Osteocyte (in vitro differentiated cells): ENCODE measurements at regions not wholly inside any gene's neighbourhood (a gene's known extent, or its start where the extent isn't known, plus 50 kb on each side); places are given as distances from the start of the nearest gene placed in this dataset.

ENCODE experiments used
- DNase-seq: peaks from one replicate; pipeline ENCODE4 v3.0.0; 2021; ENCODE audit warnings: mixed read lengths; ENCODE audit not compliant: unreplicated experiment; ENCODE audit errors: extremely low spot score
- H3K27ac Mint-ChIP-seq: one replicate; pipeline ENCODE4 v1.8.0; 2021; ENCODE audit warnings: mild to moderate bottlenecking, mixed read lengths; ENCODE audit not compliant: unreplicated experiment
- H3K27me3 Mint-ChIP-seq: one replicate; pipeline ENCODE4 v1.8.0; 2021; ENCODE audit warnings: mixed read lengths; ENCODE audit not compliant: unreplicated experiment
- H3K36me3 Mint-ChIP-seq: one replicate; pipeline ENCODE4 v1.8.0; 2021; ENCODE audit warnings: mixed read lengths; ENCODE audit not compliant: unreplicated experiment
- H3K4me1 Mint-ChIP-seq: one replicate; pipeline ENCODE4 v1.8.0; 2021; ENCODE audit warnings: mixed read lengths; ENCODE audit not compliant: unreplicated experiment
- H3K4me3 Mint-ChIP-seq: one replicate; pipeline ENCODE4 v1.8.0; 2021; ENCODE audit warnings: mild to moderate bottlenecking, moderate library complexity, mixed read lengths; ENCODE audit not compliant: unreplicated experiment
- H3K9me3 Mint-ChIP-seq: one replicate; pipeline ENCODE4 v1.8.0; 2021; ENCODE audit warnings: mixed read lengths; ENCODE audit not compliant: unreplicated experiment
- TF ChIP-seq, protein P1 (sequence below): fragments of 200-600 bp; sonication (generic); IDR thresholded peaks from 2 replicates; pipeline ENCODE4 v1.5.0; 2021; ENCODE audit warnings: antibody characterized with exemption, mild to moderate bottlenecking, moderate library complexity

DNA sequence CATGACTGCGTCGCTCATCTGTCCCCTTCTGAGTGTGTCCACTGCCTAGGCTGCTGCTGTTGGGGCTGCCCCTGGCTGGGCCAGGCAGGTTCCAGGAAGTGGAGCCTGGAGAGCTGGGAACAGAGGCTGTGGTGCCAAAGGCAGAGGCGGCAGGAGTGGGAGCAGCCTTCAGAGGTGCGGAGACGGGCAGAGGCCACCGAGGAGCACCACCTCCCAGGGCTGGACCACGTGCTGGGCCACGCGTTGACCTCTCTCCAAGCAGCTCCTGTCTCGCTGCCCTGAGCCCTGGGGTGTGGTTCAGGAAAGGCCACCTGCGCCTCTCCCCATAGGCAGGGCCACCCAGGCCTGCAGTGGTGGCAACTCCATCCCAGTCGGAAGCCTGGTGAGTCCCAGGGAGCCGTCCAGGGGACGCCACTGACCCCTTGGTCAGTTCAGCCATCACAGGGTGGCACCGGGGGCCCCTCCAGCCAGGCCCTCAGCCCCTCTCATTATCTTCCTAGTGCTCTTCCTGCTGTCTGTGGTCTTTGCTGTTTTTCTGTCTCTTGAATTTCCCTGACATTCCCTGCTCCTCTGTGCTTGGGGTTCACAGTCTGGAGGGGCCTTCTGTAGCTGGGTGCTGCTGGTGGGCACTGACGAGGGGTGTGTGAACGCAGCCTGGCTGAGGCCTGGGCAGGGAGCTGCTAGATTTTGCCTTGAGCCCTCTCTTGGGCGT is 122.8 kb upstream of the HS6ST1 start:
- TF ChIP-seq, protein P1, sequence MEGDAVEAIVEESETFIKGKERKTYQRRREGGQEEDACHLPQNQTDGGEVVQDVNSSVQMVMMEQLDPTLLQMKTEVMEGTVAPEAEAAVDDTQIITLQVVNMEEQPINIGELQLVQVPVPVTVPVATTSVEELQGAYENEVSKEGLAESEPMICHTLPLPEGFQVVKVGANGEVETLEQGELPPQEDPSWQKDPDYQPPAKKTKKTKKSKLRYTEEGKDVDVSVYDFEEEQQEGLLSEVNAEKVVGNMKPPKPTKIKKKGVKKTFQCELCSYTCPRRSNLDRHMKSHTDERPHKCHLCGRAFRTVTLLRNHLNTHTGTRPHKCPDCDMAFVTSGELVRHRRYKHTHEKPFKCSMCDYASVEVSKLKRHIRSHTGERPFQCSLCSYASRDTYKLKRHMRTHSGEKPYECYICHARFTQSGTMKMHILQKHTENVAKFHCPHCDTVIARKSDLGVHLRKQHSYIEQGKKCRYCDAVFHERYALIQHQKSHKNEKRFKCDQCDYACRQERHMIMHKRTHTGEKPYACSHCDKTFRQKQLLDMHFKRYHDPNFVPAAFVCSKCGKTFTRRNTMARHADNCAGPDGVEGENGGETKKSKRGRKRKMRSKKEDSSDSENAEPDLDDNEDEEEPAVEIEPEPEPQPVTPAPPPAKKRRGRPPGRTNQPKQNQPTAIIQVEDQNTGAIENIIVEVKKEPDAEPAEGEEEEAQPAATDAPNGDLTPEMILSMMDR = no peak
- H3K27ac Mint-ChIP-seq = no peak overlapping the region
- H3K9me3 Mint-ChIP-seq = no peaks in the 10 kb centered on the region
- H3K4me1 Mint-ChIP-seq = peaks cover 27% of the 10 kb centered on the region
- H3K4me3 Mint-ChIP-seq = no peak overlapping the region
- no peaks in the 10 kb centered on the region for H3K36me3 Mint-ChIP-seq
- DNase-seq = peak; percentile 84
- no peaks in the 10 kb centered on the region for H3K27me3 Mint-ChIP-seq

DNA sequence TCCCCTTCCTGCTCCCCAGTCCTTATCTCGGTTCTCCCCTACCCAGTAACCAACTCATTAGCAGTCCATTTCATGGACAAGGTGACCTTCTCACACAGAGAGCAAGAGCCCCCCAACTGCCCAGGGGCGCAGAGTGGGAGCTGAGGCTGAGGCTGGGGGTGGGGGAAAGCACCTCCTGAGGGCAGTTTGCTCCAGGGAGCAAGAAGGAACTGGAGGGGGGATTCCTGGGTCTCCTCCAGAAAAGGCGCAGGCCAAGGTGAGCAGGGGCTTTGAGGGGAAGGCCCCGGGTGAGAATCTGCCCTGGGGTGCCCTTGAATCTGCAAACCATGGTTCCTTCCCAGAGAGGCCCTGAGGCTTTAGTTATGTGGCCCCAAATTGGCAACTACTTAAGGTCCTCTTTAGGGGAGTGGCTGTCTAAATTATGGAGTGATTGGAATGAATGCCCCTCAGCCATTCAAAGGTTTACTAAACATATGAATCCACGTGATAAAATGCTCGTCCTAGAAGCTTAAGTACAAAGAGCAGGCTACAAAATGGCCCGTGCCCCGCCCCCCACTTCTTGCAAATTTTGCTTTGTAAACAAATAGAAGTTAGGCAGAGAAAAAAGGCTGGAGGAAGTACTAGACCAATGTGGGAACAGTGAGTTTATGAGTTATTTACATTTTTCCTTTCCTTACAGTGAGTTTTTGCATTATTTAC is 123.5 kb upstream of the HS6ST1 start:
- H3K27me3 Mint-ChIP-seq = no peaks in the 10 kb centered on the region
- no peak overlapping the region for H3K27ac Mint-ChIP-seq

DNA sequence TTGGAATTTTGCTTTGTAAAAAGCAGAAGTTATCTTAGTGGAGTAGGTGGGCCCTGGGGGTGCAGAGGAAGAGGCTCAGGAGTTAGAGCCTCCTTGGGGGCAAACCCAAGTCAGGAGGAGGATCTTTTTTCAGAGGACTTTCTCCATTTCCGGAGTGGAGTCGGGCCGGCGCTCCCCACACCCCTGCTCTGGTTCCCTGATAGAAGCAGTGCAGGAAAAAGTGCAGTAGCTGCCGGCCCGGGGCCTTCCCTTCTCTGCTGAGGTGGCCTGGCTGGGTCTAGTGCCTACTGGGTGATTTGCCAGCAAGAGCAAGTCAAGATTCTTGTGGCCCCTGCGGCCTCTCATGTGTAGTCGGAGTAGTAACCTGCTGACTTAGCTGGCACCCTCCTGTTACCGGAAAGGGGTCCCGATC is 124.2 kb upstream of the HS6ST1 start:
- Mint-ChIP-seq H3K27me3 (no peaks in the 10 kb centered on the region), H3K36me3 (no peaks in the 10 kb centered on the region), H3K4me1 (peaks cover 30% of the 10 kb centered on the region), H3K27ac (no peak overlapping the region), H3K9me3 (no peaks in the 10 kb centered on the region), H3K4me3 (no peak overlapping the region)
- TF ChIP-seq, protein P1 = no peak
- peak; percentile 83 for DNase-seq

More for the DNA sequence above, 123.5 kb upstream of the HS6ST1 start:
- peaks cover 30% of the 10 kb centered on the region for H3K4me1 Mint-ChIP-seq
- DNase-seq = peak; percentile 75
- TF ChIP-seq, protein P1 = no peak
- H3K4me3 Mint-ChIP-seq = no peak overlapping the region
- H3K36me3 Mint-ChIP-seq = no peaks in the 10 kb centered on the region
- no peaks in the 10 kb centered on the region for H3K9me3 Mint-ChIP-seq

DNA sequence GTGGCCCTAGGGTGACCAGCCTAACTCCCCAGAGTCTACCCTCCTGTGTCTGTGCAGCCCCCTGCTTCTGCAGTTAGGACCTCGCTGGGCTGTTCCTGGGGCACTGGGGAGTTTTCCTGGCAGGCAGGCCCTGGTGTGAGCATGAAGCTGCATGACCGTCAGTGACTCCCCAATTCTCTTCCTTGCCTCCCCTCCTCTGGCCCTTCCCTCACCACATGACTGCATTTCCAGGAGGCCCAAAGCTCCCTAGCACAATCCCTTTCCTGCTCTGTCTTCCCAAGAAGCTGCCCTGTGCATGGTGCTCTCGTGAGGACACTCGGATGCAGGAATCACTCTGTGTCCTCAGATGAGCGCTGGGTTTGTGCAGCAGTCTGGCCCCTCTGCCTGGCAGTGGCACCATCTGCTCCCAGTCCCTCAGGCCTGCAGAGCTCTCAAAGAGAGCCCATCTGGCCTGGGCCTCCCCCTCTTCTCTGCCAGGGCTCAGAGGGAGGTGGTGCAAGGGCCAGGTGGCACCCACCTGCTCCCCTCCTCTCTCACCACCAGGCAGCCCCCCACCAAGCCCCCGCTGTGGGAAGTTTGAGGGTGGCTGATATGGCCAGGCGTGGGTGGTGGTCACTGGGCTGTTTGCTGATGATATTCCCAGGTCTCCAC is 125.6 kb upstream of the HS6ST1 start:
- peaks cover 30% of the 10 kb centered on the region for H3K4me1 Mint-ChIP-seq
- no peak overlapping the region for H3K27ac Mint-ChIP-seq
- H3K9me3 Mint-ChIP-seq = no peaks in the 10 kb centered on the region
- no peaks in the 10 kb centered on the region for H3K27me3 Mint-ChIP-seq
- no peaks in the 10 kb centered on the region for H3K36me3 Mint-ChIP-seq
- H3K4me3 Mint-ChIP-seq = no peak overlapping the region
- TF ChIP-seq, protein P1 = no peak
- peak; percentile 77 for DNase-seq
